H9 (cell line): ENCODE measurements at regions not wholly inside any gene's neighbourhood (a gene's known extent, or its start where the extent isn't known, plus 50 kb on each side); places are given as distances from the start of the nearest gene placed in this dataset.

Experiments
- DNase-seq: peaks from one replicate; pipeline ENCODE4 v3.0.0-alpha.2; 2017
- H2AFZ ChIP-seq: one replicate; pipeline ENCODE4 v1.6.1; 2013; ENCODE audit warnings: mild to moderate bottlenecking, low read length, control low read depth, moderate library complexity
- H2AK5ac ChIP-seq: 2 replicates; pipeline ENCODE4 v1.6.1; 2013; ENCODE audit warnings: low read length, control low read depth, mixed read lengths; ENCODE audit not compliant: insufficient read length
- H2BK120ac ChIP-seq: one replicate; pipeline ENCODE4 v1.6.1; 2013; ENCODE audit warnings: low read depth, mild to moderate bottlenecking, low read length, control low read depth, inconsistent platforms; ENCODE audit not compliant: poor library complexity, severe bottlenecking
- H2BK12ac ChIP-seq: 2 replicates; pipeline ENCODE4 v1.6.1; 2013; ENCODE audit warnings: low read length, control low read depth, mixed read lengths, low read depth; ENCODE audit not compliant: insufficient read length
- H2BK15ac ChIP-seq: 2 replicates; pipeline ENCODE4 v1.6.1; 2013; ENCODE audit warnings: low read depth, low read length, control low read depth
- H2BK20ac ChIP-seq: one replicate; pipeline ENCODE4 v1.6.1; 2013; ENCODE audit warnings: low read depth, mild to moderate bottlenecking, low read length, control low read depth, inconsistent platforms; ENCODE audit not compliant: poor library complexity, severe bottlenecking
- H2BK5ac ChIP-seq: 2 replicates; pipeline ENCODE4 v1.6.1; 2013; ENCODE audit warnings: low read length, control low read depth, mixed read lengths; ENCODE audit not compliant: insufficient read length
- H3K14ac ChIP-seq: 2 replicates; pipeline ENCODE4 v1.6.1; 2013; ENCODE audit warnings: low read length, control low read depth; ENCODE audit not compliant: insufficient read depth
- H3K18ac ChIP-seq: 2 replicates; pipeline ENCODE4 v1.6.1; 2013; ENCODE audit warnings: low read depth, mild to moderate bottlenecking, mixed read lengths, low read length, control low read depth; ENCODE audit not compliant: insufficient read length
- H3K23ac ChIP-seq: 2 replicates; pipeline ENCODE4 v1.6.1; 2013; ENCODE audit warnings: low read length, control low read depth, mixed read lengths, low read depth; ENCODE audit not compliant: insufficient read length
- H3K23me2 ChIP-seq: 2 replicates; pipeline ENCODE4 v1.6.1; 2013; ENCODE audit warnings: low read depth, mild to moderate bottlenecking, mixed read lengths, low read length, control low read depth; ENCODE audit not compliant: insufficient read length, poor library complexity, severe bottlenecking
- H3K27ac ChIP-seq: 2 replicates; pipeline ENCODE4 v1.5.1; 2013; ENCODE audit warnings: low read length, control low read depth, mixed read lengths, low read depth; ENCODE audit not compliant: insufficient read length
- H3K27me3 ChIP-seq: 2 replicates; pipeline ENCODE4 v1.6.1; 2013; ENCODE audit warnings: low read length, control low read depth, inconsistent platforms; ENCODE audit not compliant: insufficient read depth
- H3K4ac ChIP-seq: 2 replicates; pipeline ENCODE4 v1.6.1; 2013; ENCODE audit warnings: low read depth, mild to moderate bottlenecking, control low read depth, inconsistent platforms, low read length, moderate library complexity
- H3K4me1 ChIP-seq: 2 replicates; pipeline ENCODE4 v1.6.1; 2013; ENCODE audit warnings: low read length, control low read depth, inconsistent platforms; ENCODE audit not compliant: insufficient read depth
- H3K4me2 ChIP-seq: 2 replicates; pipeline ENCODE4 v1.6.1; 2013; ENCODE audit warnings: low read length, control low read depth, mixed read lengths; ENCODE audit not compliant: insufficient read length, insufficient read depth
- H3K56ac ChIP-seq: 2 replicates; pipeline ENCODE4 v1.6.1; 2013; ENCODE audit warnings: low read depth, mild to moderate bottlenecking, mixed read lengths, low read length, control low read depth; ENCODE audit not compliant: insufficient read length
- H3K79me1 ChIP-seq: 2 replicates; pipeline ENCODE4 v1.6.1; 2013; ENCODE audit warnings: low read depth, mild to moderate bottlenecking, moderate library complexity, low read length, control low read depth, inconsistent platforms; ENCODE audit not compliant: insufficient read depth, poor library complexity, severe bottlenecking
- H3K79me2 ChIP-seq: 2 replicates; pipeline ENCODE4 v1.6.1; 2013; ENCODE audit warnings: low read length, control low read depth, inconsistent platforms; ENCODE audit not compliant: insufficient read depth
- H3K9ac ChIP-seq: 2 replicates; pipeline ENCODE4 v1.6.1; 2013; ENCODE audit warnings: low read length, control low read depth, mixed read lengths; ENCODE audit not compliant: insufficient read length; ENCODE audit errors: extremely low read depth
- H3K9me3 ChIP-seq: one replicate; pipeline ENCODE4 v1.6.1; 2013; ENCODE audit warnings: low read depth, low read length, inconsistent platforms; ENCODE audit not compliant: control insufficient read depth
- H3T11ph ChIP-seq: one replicate; pipeline ENCODE4 v1.6.1; 2013; ENCODE audit warnings: mild to moderate bottlenecking, low read length, control low read depth, inconsistent platforms
- H4K20me1 ChIP-seq: one replicate; pipeline ENCODE4 v1.6.1; 2013; ENCODE audit not compliant: control insufficient read depth, insufficient read length, insufficient read depth
- H4K5ac ChIP-seq: 2 replicates; pipeline ENCODE4 v1.6.1; 2013; ENCODE audit warnings: low read depth, mild to moderate bottlenecking, mixed read lengths, low read length, control low read depth; ENCODE audit not compliant: insufficient read length
- H4K8ac ChIP-seq: replicated peaks from 2 replicates; pipeline ENCODE4 v1.6.1; 2013; ENCODE audit warnings: low read length, control low read depth, mixed read lengths, low read depth; ENCODE audit not compliant: insufficient read length
- H4K91ac ChIP-seq: 2 replicates; pipeline ENCODE4 v1.6.1; 2013; ENCODE audit warnings: low read depth, mild to moderate bottlenecking, moderate library complexity, mixed read lengths, low read length, control low read depth; ENCODE audit not compliant: insufficient read length
- H3K27ac Mint-ChIP-seq, 3 experiments: 2 replicates in 2 of 3; 3 replicates in 1 of 3; pipeline ENCODE4 v1.8.0; 2020 to 2021; ENCODE audit warnings: mixed read lengths in 3 of 3, mild to moderate bottlenecking in 1 of 3, moderate library complexity in 1 of 3
- H3K27me3 Mint-ChIP-seq: 2 replicates; pipeline ENCODE4 v1.8.0; 2021; ENCODE audit warnings: low read depth, mild to moderate bottlenecking, moderate library complexity, mixed read lengths
- H3K36me3 Mint-ChIP-seq, 3 experiments: 2 replicates in 2 of 3; 3 replicates in 1 of 3; pipeline ENCODE4 v1.8.0; 2020 to 2021; ENCODE audit warnings: low read depth in 3 of 3, mixed read lengths in 3 of 3; ENCODE audit not compliant: insufficient read depth in 1 of 3
- H3K4me1 Mint-ChIP-seq, 2 experiments: 2 replicates each; pipeline ENCODE4 v1.8.0; 2020; ENCODE audit warnings: mixed read lengths in 2 of 2
- H3K4me3 Mint-ChIP-seq, 2 experiments: 2 replicates in 1 of 2; 3 replicates in 1 of 2; pipeline ENCODE4 v1.8.0; 2020 to 2021; ENCODE audit warnings: mild to moderate bottlenecking in 2 of 2, mixed read lengths in 2 of 2, moderate library complexity in 1 of 2
- H3K9me3 Mint-ChIP-seq, 2 experiments: 2 replicates in 1 of 2; 3 replicates in 1 of 2; pipeline ENCODE4 v1.8.0; 2020; ENCODE audit warnings: mild to moderate bottlenecking in 2 of 2, mixed read lengths in 2 of 2, moderate library complexity in 1 of 2
- WGBS: extraction: QIAGEN DNeasy Blood & Tissue Kit; methylation state at CpG from one replicate; pipeline ENCODE4 v1.1.7; 2013; ENCODE audit warnings: missing lambda C conversion rate, low lambda C conversion rate, mixed read lengths; ENCODE audit not compliant: insufficient read length; ENCODE audit errors: extremely low coverage; 5-methylcytosine and 5-hydroxymethylcytosine counted together
- TF ChIP-seq, protein P1 (sequence below): fragments of 200-600 bp; sonication (generic); conservative IDR thresholded peaks from 3 replicates; pipeline ENCODE4 v1.8.0; 2021; ENCODE audit warnings: antibody characterized with exemption, mild to moderate bottlenecking

- H3K4ac ChIP-seq: no peak overlapping the region
- H3K23ac ChIP-seq: no peak overlapping the region
- peaks cover 11 to 12% of the 10 kb centered on the region in 2 experiments; a peak in 3 of 4 replicates for H3K4me1 Mint-ChIP-seq
- TF ChIP-seq, protein P1, sequence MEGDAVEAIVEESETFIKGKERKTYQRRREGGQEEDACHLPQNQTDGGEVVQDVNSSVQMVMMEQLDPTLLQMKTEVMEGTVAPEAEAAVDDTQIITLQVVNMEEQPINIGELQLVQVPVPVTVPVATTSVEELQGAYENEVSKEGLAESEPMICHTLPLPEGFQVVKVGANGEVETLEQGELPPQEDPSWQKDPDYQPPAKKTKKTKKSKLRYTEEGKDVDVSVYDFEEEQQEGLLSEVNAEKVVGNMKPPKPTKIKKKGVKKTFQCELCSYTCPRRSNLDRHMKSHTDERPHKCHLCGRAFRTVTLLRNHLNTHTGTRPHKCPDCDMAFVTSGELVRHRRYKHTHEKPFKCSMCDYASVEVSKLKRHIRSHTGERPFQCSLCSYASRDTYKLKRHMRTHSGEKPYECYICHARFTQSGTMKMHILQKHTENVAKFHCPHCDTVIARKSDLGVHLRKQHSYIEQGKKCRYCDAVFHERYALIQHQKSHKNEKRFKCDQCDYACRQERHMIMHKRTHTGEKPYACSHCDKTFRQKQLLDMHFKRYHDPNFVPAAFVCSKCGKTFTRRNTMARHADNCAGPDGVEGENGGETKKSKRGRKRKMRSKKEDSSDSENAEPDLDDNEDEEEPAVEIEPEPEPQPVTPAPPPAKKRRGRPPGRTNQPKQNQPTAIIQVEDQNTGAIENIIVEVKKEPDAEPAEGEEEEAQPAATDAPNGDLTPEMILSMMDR: no peak
- no peak overlapping the region for H2BK12ac ChIP-seq
- H4K5ac ChIP-seq: no peak overlapping the region
- H4K91ac ChIP-seq: no peak overlapping the region
- H3K27me3 ChIP-seq: no peaks in the 10 kb centered on the region
- no peak overlapping the region for H3K27ac Mint-ChIP-seq
- H4K20me1 ChIP-seq: no peaks in the 10 kb centered on the region
- no peak overlapping the region for H3K56ac ChIP-seq
- H3K9ac ChIP-seq: no peak overlapping the region
- no peaks in the 10 kb centered on the region for H3K36me3 Mint-ChIP-seq
- H3K14ac ChIP-seq: no peak overlapping the region
- H4K8ac ChIP-seq: peak overlapping the region; percentile 43
- H2AK5ac ChIP-seq: no peak overlapping the region
- H2BK5ac ChIP-seq: no peak overlapping the region
- H3K79me2 ChIP-seq: no peaks in the 10 kb centered on the region
- WGBS: no CpG with 5 or more reads among the region's 2 CpGs
- H3K23me2 ChIP-seq: no peaks in the 10 kb centered on the region
- H3K4me2 ChIP-seq: no peak overlapping the region
- no peak for DNase-seq
- H3K9me3 ChIP-seq: no peaks in the 10 kb centered on the region
- no peaks in the 10 kb centered on the region for H3K9me3 Mint-ChIP-seq
- no peak overlapping the region for H2BK20ac ChIP-seq
- no peaks in the 10 kb centered on the region; the same call in 1 of the 2 replicates for H3K4me1 ChIP-seq
- no peak overlapping the region for H3T11ph ChIP-seq
- H3K79me1 ChIP-seq: no peaks in the 10 kb centered on the region
- no peak overlapping the region for H3K18ac ChIP-seq
- H3K27ac ChIP-seq: no peak overlapping the region
- no peak overlapping the region for H2BK15ac ChIP-seq
- H2BK120ac ChIP-seq: no peak overlapping the region
- no peak overlapping the region for H2AFZ ChIP-seq
- H3K27me3 Mint-ChIP-seq: peaks cover 2% of the 10 kb centered on the region
- no peak overlapping the region for H3K4me3 Mint-ChIP-seq
These were observed 72.4 kb upstream of the TRPM1 start for GRCh38 chr15:31173790-31174450.
